Naive B cell (primary cell): ENCODE measurements at regions not wholly inside any gene's neighbourhood (a gene's known extent, or its start where the extent isn't known, plus 50 kb on each side); places are given as distances from the start of the nearest gene placed in this dataset.
A peak's percentile ranks its signal among the peaks of the same experiment; 100 is the strongest.

Experiments used
- ATAC-seq, 2 donors: fragments of 150-1000 bp; cut with Tn5 transposase; 2 replicates each; pipeline ENCODE4 v1.10.0; 2021; ENCODE audit warnings: low read depth in 2 of 2, mild to moderate bottlenecking in 2 of 2, moderate library complexity in 2 of 2
- DNase-seq: peaks from one replicate; pipeline ENCODE4 v3.0.0; 2022
- H3K27ac Mint-ChIP-seq, 6 donors: one replicate each; pipeline ENCODE4 v1.8.0; 2020 to 2022; ENCODE audit warnings: mild to moderate bottlenecking in 6 of 6, mixed read lengths in 6 of 6, moderate library complexity in 5 of 6, inconsistent platforms in 2 of 6
- H3K27me3 Mint-ChIP-seq, 3 donors: one replicate each; pipeline ENCODE4 v1.8.0; 2021 to 2022; ENCODE audit warnings: mixed read lengths in 3 of 3, mild to moderate bottlenecking in 1 of 3
- H3K36me3 Mint-ChIP-seq, 2 donors: one replicate each; pipeline ENCODE4 v1.8.0; 2020 to 2022; ENCODE audit warnings: mixed read lengths in 2 of 2, inconsistent platforms in 1 of 2, mild to moderate bottlenecking in 1 of 2
- H3K4me1 Mint-ChIP-seq, 3 donors: one replicate each; pipeline ENCODE4 v1.8.0; 2020 to 2022; ENCODE audit warnings: mixed read lengths in 3 of 3, inconsistent platforms in 1 of 3, mild to moderate bottlenecking in 1 of 3, moderate library complexity in 1 of 3
- H3K4me3 Mint-ChIP-seq, 8 donors: one replicate each; pipeline ENCODE4 v1.8.0; 2020 to 2022; ENCODE audit warnings: mild to moderate bottlenecking in 8 of 8, mixed read lengths in 8 of 8, moderate library complexity in 8 of 8, inconsistent platforms in 2 of 8
- H3K9me3 Mint-ChIP-seq, 7 donors: one replicate each; pipeline ENCODE4 v1.8.0; 2020 to 2022; ENCODE audit warnings: mixed read lengths in 7 of 7, mild to moderate bottlenecking in 5 of 7, inconsistent platforms in 2 of 7, moderate library complexity in 1 of 7

DNA sequence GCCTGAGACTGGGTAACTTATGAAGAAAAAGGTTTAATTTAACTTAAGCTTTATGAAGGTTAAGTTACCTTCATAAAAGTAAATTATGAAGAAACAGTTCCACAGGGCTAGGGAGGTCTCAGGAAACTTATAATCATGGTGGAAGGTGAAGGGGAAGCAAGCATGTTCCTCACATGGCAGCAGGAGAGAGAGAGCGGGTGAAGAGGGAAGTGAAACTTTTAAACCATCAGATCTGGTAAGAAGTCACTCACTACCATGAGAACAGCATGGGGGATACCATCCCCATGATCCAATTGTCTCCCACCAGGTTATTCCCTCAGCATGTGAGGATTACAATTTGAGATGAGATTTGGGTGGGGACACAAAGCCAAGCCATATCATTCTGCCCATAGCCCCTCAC lies 944.7 kb upstream of the NDST4 start:
- Mint-ChIP-seq H3K4me1 (no peaks in the 10 kb centered on the region), H3K36me3 (no peaks in the 10 kb centered on the region), H3K4me3 (no peak overlapping the region), H3K9me3 (peaks cover 0 to 8% (median 0%) of the 10 kb centered on the region in 7 donors), H3K27me3 (no peaks in the 10 kb centered on the region), H3K27ac (no peak overlapping the region)
- ATAC-seq = no peak
- no peak for DNase-seq

DNA sequence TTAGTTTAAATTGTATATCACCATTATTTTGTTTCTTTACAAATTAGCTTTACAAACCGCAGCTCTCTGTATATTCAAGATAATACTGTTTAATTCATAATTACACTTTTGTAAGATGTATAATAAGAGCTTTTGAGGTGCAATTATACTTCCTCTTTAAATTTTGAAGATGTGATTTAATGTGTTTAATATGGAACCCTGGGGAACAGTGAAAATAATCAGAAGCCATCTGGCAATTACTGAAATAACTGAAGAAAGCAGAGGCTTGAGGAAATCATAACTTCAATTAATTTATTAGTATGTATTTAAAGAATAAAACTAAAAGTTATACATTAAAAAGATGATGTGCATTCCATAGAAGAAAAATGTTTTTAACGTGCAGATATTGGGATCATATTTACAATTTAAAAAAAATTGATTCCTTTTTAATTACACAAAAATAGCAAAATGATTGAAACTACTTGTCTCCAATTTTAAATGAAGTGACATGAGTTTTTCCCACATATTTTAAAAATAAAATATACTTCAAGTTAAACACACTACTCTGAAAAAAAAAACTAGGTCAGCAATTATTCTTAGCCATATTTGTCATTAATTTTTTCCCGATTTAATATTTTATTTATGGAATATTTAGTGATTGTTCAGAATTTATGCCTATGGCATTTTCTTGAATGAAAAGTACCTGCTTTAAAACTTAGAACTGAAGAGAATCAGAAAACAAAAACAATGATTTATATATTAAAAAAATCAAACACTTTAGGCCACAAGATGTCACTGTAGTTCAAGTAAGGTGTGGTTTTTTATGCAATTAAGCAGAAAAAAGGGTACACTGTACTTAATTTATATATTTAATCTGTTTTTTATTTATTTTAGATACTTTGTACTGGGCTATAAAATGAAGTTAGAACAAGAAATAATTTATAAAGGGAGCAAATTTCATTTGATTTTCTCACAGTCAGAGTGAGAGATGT lies 942.7 kb upstream of the NDST4 start:
- no peaks in the 10 kb centered on the region for H3K27me3 Mint-ChIP-seq
- H3K27ac Mint-ChIP-seq = no peak overlapping the region
- no peak for DNase-seq
- H3K9me3 Mint-ChIP-seq = peaks cover 0 to 8% (median 0%) of the 10 kb centered on the region in 7 donors
- ATAC-seq = no peak
- H3K36me3 Mint-ChIP-seq = no peaks in the 10 kb centered on the region
- H3K4me3 Mint-ChIP-seq = no peak overlapping the region
- no peaks in the 10 kb centered on the region for H3K4me1 Mint-ChIP-seq

DNA sequence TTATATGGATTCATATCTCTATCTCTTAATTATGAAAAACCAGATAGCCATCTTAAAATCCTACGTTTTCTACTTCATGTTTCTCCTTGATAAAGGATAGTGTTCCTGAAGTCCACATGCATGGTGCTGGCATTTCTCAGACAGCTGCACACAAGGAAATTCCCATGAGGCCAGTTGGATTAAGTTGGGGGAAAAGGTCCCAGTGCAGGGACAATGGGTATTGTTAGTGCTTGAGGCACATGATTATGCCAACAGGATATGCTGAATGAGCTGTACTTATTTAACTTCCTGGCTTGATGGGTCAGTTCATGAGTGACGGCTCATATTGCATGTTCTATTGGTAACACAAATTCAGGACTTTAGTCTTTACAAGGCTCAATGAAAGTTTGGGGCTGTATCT lies 913.9 kb upstream of the NDST4 start:
- no peak overlapping the region for H3K27ac Mint-ChIP-seq
- H3K4me1 Mint-ChIP-seq = no peaks in the 10 kb centered on the region
- no peak overlapping the region for H3K4me3 Mint-ChIP-seq

DNA sequence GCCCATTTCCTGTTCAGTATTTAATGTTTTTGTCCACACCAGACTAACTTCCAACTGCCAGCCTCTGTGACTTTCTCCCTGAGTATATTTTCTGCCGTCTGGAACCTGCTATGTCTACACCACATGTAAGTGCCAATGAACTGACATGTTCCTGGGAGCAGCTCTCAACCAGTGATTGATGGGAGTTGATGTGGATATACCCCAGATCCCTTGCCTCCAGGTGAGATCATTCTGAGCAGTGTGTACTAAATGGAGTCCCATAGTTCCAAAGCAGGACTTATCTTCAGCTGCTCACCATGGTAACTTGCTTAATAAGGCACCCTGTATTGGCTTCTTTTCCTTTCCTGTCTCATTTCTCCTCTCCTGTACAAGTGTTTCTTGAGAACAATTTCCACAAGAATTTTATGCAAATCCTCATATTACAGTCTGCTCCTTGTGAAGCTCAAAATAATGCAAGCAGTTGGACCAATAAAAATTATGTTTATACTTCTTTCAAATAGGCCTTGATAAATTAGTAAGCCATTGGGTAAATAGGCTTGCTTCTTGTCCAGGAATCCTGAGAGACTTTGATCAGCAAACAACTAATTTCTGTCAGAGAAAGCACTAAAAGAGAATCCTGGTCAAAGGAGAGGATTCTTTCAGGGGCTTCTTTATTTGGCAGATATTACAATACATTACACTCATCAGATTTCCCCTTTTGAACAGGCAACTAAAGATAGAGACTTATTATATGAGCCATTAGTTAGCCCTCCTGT lies 911.7 kb upstream of the NDST4 start:
- Mint-ChIP-seq H3K4me1 (no peaks in the 10 kb centered on the region), H3K4me3 (no peak overlapping the region), H3K9me3 (peaks cover 0 to 11% (median 7%) of the 10 kb centered on the region in 7 donors), H3K27me3 (no peaks in the 10 kb centered on the region), H3K27ac (no peak overlapping the region), H3K36me3 (no peaks in the 10 kb centered on the region)
- DNase-seq (no peak), ATAC-seq (no peak)

More for the DNA sequence above, 913.9 kb upstream of the NDST4 start:
- ATAC-seq (no peak), DNase-seq (no peak)
- Mint-ChIP-seq H3K9me3 (peaks cover 0 to 2% (median 0%) of the 10 kb centered on the region in 7 donors), H3K27me3 (no peaks in the 10 kb centered on the region), H3K36me3 (no peaks in the 10 kb centered on the region)

DNA sequence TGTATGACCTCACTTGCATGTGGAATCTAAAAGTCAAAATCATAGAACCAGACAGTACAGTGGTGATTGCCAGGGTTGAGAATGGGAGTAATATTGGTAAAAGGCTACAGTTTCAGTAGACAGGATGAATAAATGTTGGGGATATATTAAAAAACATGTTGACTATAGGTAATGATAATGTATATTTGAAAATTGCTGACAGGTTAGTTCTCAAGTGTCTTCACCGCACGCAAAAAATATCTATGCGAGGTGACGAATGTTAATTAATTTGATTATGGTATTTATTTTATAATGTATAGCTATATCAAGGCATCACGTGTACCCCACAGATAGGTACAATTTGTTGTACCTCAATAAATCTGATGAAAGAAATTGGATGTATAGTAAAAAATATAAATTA lies 909.6 kb upstream of the NDST4 start:
- H3K27ac Mint-ChIP-seq = no peak overlapping the region
- DNase-seq (no peak), ATAC-seq (no peak)
- no peak overlapping the region for H3K4me3 Mint-ChIP-seq
- H3K36me3 Mint-ChIP-seq = no peaks in the 10 kb centered on the region
- H3K27me3 Mint-ChIP-seq = no peaks in the 10 kb centered on the region
- no peaks in the 10 kb centered on the region for H3K4me1 Mint-ChIP-seq
- H3K9me3 Mint-ChIP-seq = peaks cover 0 to 30% (median 18%) of the 10 kb centered on the region in 7 donors

DNA sequence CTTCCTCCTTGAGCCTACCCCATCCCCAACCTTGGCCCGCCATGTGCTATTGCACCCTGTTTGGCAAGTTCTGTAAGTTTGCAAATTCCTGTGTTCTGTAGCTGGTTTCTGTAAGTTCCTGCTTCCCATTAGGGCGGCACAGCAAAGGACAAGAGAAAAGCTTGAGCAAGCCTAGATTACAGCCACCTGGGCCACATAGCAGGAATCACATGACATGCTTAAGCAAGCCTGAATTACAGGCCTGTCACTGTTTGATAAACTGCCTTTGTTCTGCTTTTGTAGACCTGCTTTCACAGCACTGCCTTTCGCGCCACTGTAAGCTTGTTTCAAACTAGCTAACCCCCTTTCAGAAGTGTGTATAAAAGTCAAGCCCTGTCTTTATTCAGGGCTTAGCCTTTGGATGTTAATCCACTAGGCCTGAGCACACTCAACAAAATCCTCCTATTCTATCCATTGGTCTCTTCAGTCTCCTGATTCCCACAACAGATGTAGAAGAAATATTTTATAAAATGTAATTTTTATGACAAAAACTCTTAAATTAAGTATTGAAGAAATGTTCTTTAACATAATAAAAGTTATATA lies 906.8 kb upstream of the NDST4 start:
- no peaks in the 10 kb centered on the region for H3K4me1 Mint-ChIP-seq
- no peaks in the 10 kb centered on the region for H3K27me3 Mint-ChIP-seq
- H3K9me3 Mint-ChIP-seq = peaks cover 8 to 56% (median 37%) of the 10 kb centered on the region in 7 donors
- H3K27ac Mint-ChIP-seq = no peak overlapping the region
- H3K36me3 Mint-ChIP-seq = peaks cover 0 to 8% of the 10 kb centered on the region in 2 donors
- ATAC-seq (no peak), DNase-seq (no peak)
- no peak overlapping the region for H3K4me3 Mint-ChIP-seq

DNA sequence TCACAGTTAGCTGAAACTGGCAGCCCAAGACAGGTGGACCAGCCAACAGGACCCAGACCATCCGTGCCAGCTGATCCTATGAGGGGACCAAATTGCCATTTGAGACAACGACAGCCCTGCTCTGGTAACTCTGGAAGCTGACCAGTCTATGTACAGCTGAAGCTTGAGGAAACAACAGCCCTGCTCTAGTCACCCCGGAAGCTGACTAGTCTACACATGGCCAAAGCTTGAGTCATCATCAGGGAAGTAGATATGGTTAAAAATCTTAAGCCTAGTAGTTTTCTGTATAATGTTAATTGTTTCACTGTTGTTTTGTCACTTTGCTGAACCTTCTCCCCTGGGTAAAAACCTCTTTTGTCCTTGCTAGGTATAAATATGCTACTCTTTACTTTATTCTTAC lies 905.4 kb upstream of the NDST4 start:
- Mint-ChIP-seq H3K36me3 (peaks cover 4 to 12% of the 10 kb centered on the region in 2 donors), H3K9me3 (peaks cover 11 to 68% (median 50%) of the 10 kb centered on the region in 7 donors), H3K4me3 (peak overlapping the region in 1 of 8 donors; percentile 62), H3K27me3 (no peaks in the 10 kb centered on the region), H3K27ac (no peak overlapping the region), H3K4me1 (no peaks in the 10 kb centered on the region)
- no peak for DNase-seq
- ATAC-seq = no peak

DNA sequence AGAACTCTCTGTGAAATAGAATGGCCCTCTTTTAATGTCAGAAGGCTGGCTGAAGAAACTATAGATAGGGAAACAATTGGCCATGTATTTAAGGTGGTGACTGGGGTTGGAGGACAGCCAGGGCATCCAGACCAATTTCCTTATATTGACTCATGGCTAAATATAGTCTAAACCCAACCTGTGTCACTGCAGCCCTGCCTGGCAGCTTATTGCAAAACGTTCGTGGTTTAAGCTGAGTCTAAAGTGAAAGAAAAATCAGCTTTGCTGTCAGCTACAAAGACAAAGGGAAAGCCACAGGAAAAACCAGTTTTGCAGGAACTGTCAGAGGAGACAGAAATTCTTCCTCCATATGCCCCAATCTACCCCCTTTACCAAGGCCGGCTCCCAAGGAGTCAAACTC lies 902.8 kb upstream of the NDST4 start:
- ATAC-seq (no peak), DNase-seq (no peak)
- no peaks in the 10 kb centered on the region for H3K4me1 Mint-ChIP-seq
- H3K36me3 Mint-ChIP-seq = peaks cover 4 to 12% of the 10 kb centered on the region in 2 donors
- no peak overlapping the region for H3K4me3 Mint-ChIP-seq
- no peak overlapping the region for H3K27ac Mint-ChIP-seq
- no peaks in the 10 kb centered on the region for H3K27me3 Mint-ChIP-seq
- peaks cover 11 to 64% (median 53%) of the 10 kb centered on the region in 7 donors for H3K9me3 Mint-ChIP-seq

DNA sequence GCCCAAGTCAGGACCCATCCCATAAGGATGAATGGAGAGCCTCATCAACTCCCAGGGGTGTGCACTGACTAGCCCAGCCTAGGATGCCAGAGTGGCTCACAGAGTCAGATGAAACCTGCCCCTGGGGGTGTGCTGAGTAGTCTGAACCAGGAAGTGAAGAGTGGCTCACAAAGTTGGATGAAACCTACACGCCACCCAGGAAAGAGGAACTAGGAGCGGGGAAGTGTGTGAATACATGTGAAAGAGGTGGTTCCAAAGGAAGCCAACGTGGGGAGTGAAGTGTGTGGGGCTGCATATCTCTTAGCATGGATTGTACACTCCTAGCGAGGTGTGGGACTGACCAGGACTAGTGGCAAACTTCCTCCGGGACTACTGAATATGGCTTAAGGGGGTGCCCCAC lies 902.1 kb upstream of the NDST4 start:
- DNase-seq = no peak
- Mint-ChIP-seq H3K9me3 (peaks cover 11 to 63% (median 49%) of the 10 kb centered on the region in 7 donors), H3K36me3 (peaks cover 4 to 12% of the 10 kb centered on the region in 2 donors), H3K4me1 (no peaks in the 10 kb centered on the region), H3K27me3 (no peaks in the 10 kb centered on the region), H3K27ac (no peak overlapping the region), H3K4me3 (no peak overlapping the region)
- no peak for ATAC-seq

DNA sequence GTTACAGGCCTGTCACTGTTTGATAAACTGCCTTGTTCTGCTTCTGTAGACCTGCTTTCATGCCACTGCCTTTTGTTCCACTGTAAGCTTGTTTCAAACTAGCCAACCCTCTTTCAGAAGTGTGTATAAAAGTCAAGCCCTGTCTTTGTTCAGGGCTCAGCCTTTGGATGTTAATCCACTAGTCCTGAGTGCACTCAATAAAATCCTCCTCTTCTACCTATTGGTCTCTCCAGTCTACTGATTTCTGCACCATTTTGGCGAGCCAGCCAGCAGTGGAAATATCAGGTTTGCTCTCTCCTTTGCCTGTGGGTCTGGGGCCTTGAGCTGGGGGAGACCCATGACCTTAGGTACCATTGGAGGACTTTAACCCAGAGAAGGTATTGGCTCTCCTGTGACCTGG lies 901.6 kb upstream of the NDST4 start:
- DNase-seq (no peak), ATAC-seq (no peak)
- Mint-ChIP-seq H3K27me3 (no peaks in the 10 kb centered on the region), H3K4me1 (no peaks in the 10 kb centered on the region), H3K27ac (no peak overlapping the region), H3K4me3 (no peak overlapping the region), H3K36me3 (peaks cover 4 to 12% of the 10 kb centered on the region in 2 donors), H3K9me3 (peaks cover 11 to 58% (median 47%) of the 10 kb centered on the region in 7 donors)

DNA sequence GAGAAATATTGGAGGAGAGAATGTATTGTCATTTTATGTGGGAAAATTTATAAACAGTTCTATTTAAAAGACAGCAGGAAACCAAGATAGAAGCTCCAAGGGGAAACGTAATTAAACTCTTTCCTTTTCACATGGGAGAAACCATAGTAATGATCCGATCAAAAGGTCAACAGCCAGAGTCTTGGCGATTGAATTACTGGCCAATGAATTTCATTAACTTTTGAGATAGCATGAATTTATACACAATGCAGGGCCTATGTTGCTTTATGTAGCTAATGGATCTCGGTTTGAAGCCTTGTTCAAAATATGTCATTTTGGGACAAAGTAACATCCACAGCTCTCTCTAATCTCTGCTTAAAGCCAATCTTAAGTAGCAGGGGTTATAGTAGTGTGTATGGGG lies 897.5 kb upstream of the NDST4 start:
- H3K9me3 Mint-ChIP-seq = peaks cover 10 to 29% (median 19%) of the 10 kb centered on the region in 7 donors
- H3K36me3 Mint-ChIP-seq = peaks cover 4 to 11% of the 10 kb centered on the region in 2 donors
- DNase-seq = no peak
- no peak overlapping the region for H3K27ac Mint-ChIP-seq
- ATAC-seq = no peak
- no peaks in the 10 kb centered on the region for H3K4me1 Mint-ChIP-seq
- H3K27me3 Mint-ChIP-seq = no peaks in the 10 kb centered on the region
- no peak overlapping the region for H3K4me3 Mint-ChIP-seq

DNA sequence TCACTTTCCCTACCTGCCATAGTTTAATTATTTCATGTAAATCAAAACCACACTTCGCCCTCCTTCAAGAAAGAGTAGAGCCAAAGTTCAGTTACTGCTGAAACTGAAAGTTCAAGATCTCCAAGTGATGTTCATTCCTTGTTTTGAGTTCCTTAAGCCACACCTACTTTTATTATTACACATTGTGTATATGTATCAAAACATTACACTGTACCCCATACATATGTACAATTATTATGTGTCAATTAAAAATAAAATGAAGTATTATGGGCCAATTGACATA lies 892.3 kb upstream of the NDST4 start:
- no peak overlapping the region for H3K4me3 Mint-ChIP-seq
- no peak overlapping the region for H3K27ac Mint-ChIP-seq
- H3K36me3 Mint-ChIP-seq = no peaks in the 10 kb centered on the region
- H3K4me1 Mint-ChIP-seq = no peaks in the 10 kb centered on the region
- H3K27me3 Mint-ChIP-seq = no peaks in the 10 kb centered on the region
- DNase-seq (no peak), ATAC-seq (no peak)
- peaks cover 0 to 4% (median 0%) of the 10 kb centered on the region in 7 donors for H3K9me3 Mint-ChIP-seq

DNA sequence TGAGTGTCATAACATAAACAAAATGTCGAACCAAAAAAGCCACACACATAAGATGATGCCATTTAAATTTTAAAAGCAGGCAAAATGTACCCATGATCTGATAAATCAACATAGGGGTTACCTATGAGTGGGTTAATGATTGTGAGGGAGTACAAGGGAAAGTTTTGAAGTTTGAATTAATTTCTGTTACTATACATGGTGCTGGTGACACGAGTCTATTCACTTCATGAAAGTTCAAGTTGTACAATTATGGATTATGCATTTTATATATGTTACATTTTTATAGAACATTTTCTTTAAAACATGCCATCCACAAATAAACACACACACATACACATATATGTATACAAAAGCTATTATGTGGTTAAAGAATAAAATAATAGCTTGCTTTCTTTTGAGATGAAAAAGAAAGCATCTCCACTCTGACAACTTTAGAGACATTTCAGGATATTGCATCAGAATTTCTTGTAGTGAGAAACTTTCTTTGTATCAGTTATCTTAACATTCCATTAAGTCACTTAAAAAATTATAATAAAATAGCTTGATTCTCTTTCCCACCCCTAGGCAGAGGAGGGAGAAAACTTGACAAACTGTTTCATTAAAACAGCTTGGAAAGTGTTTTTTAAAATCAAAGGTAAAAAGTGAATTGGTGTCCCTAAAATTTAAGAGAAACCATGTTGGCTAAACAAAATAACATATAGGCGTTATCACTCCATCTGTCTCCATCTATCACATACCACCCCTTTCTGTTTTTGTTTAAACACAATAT lies 891.8 kb upstream of the NDST4 start:
- Mint-ChIP-seq H3K27ac (no peak overlapping the region), H3K36me3 (no peaks in the 10 kb centered on the region), H3K4me1 (no peaks in the 10 kb centered on the region), H3K27me3 (no peaks in the 10 kb centered on the region), H3K9me3 (peaks cover 0 to 4% (median 0%) of the 10 kb centered on the region in 7 donors), H3K4me3 (no peak overlapping the region)
- DNase-seq (no peak), ATAC-seq (no peak)
